Stimulated activated naive CD8-positive, alpha-beta T cell treated with anti-CD3 and anti-CD28 coated beads, Interleukin-15, amount 100 ng/mL, for 72 hours (primary cell): ENCODE measurements at regions not wholly inside any gene's neighbourhood (a gene's known extent, or its start where the extent isn't known, plus 50 kb on each side); places are given as distances from the start of the nearest gene placed in this dataset.

Experiments used
- ATAC-seq: fragments of 150-1000 bp; cut with Tn5 transposase; 2 replicates; pipeline ENCODE4 v1.10.0; 2021; ENCODE audit warnings: mild to moderate bottlenecking, moderate library complexity
- DNase-seq, 2 donors: peaks; one replicate each; pipeline ENCODE4 v3.0.0; 2021 to 2022
- H3K27ac Mint-ChIP-seq, 2 donors: one replicate each; pipeline ENCODE4 v1.8.0; 2022; ENCODE audit warnings: mild to moderate bottlenecking in 2 of 2, mixed read lengths in 2 of 2, moderate library complexity in 2 of 2
- H3K27me3 Mint-ChIP-seq: one replicate; pipeline ENCODE4 v1.8.0; 2022; ENCODE audit warnings: mixed read lengths
- H3K4me1 Mint-ChIP-seq: one replicate; pipeline ENCODE4 v1.8.0; 2022; ENCODE audit warnings: mild to moderate bottlenecking, mixed read lengths
- H3K4me3 Mint-ChIP-seq, 2 donors: one replicate each; pipeline ENCODE4 v1.8.0; 2022; ENCODE audit warnings: mild to moderate bottlenecking in 2 of 2, mixed read lengths in 2 of 2, moderate library complexity in 1 of 2
- H3K9me3 Mint-ChIP-seq, 2 donors: one replicate each; pipeline ENCODE4 v1.8.0; 2022; ENCODE audit warnings: mixed read lengths in 2 of 2

GRCh38 chr4:28621591-28621990 lies 1761.0 kb downstream of the STIM2 start:
- Mint-ChIP-seq H3K4me1 (no peaks in the 10 kb centered on the region), H3K27ac (no peak overlapping the region), H3K9me3 (peaks cover 9 to 17% of the 10 kb centered on the region in 2 donors), H3K4me3 (no peak overlapping the region), H3K27me3 (no peaks in the 10 kb centered on the region)
- no peak for DNase-seq
- no peak for ATAC-seq

GRCh38 chr4:28636971-28637370 lies 1776.3 kb downstream of the STIM2 start:
- peaks cover 0 to 5% of the 10 kb centered on the region in 2 donors for H3K9me3 Mint-ChIP-seq
- DNase-seq (no peak), ATAC-seq (no peak)
- no peak overlapping the region for H3K27ac Mint-ChIP-seq
- no peak overlapping the region for H3K4me3 Mint-ChIP-seq
- H3K4me1 Mint-ChIP-seq = no peaks in the 10 kb centered on the region
- H3K27me3 Mint-ChIP-seq = no peaks in the 10 kb centered on the region

- Mint-ChIP-seq H3K4me3 (no peak overlapping the region), H3K27ac (no peak overlapping the region), H3K4me1 (no peaks in the 10 kb centered on the region), H3K27me3 (no peaks in the 10 kb centered on the region), H3K9me3 (peaks cover 0 to 5% of the 10 kb centered on the region in 2 donors)
- no peak for ATAC-seq
- DNase-seq = no peak
Measured at GRCh38 chr4:28639747-28640146, 1779.1 kb downstream of the STIM2 start.

GRCh38 chr4:28654618-28655017 lies 1794.0 kb downstream of the STIM2 start:
- H3K27ac Mint-ChIP-seq = no peak overlapping the region
- H3K4me3 Mint-ChIP-seq = no peak overlapping the region
- DNase-seq (no peak), ATAC-seq (no peak)
- no peaks in the 10 kb centered on the region for H3K4me1 Mint-ChIP-seq
- peaks cover 9 to 32% of the 10 kb centered on the region in 2 donors for H3K9me3 Mint-ChIP-seq
- H3K27me3 Mint-ChIP-seq = no peaks in the 10 kb centered on the region

GRCh38 chr4:28665306-28665705 lies 1804.7 kb downstream of the STIM2 start:
- no peak for DNase-seq
- no peak for ATAC-seq
- Mint-ChIP-seq H3K9me3 (peaks cover 0 to 12% of the 10 kb centered on the region in 2 donors), H3K4me1 (no peaks in the 10 kb centered on the region), H3K27me3 (no peaks in the 10 kb centered on the region), H3K4me3 (no peak overlapping the region), H3K27ac (no peak overlapping the region)

- ATAC-seq (no peak), DNase-seq (no peak)
- H3K27ac Mint-ChIP-seq = no peak overlapping the region
- H3K4me1 Mint-ChIP-seq = no peaks in the 10 kb centered on the region
- no peak overlapping the region for H3K4me3 Mint-ChIP-seq
- no peaks in the 10 kb centered on the region for H3K27me3 Mint-ChIP-seq
- peaks cover 8 to 10% of the 10 kb centered on the region in 2 donors for H3K9me3 Mint-ChIP-seq
Measured at GRCh38 chr4:28675582-28675981, 1814.9 kb downstream of the STIM2 start.

- no peaks in the 10 kb centered on the region for H3K9me3 Mint-ChIP-seq
- DNase-seq (no peak), ATAC-seq (no peak)
- H3K27me3 Mint-ChIP-seq = no peaks in the 10 kb centered on the region
- no peak overlapping the region for H3K4me3 Mint-ChIP-seq
- H3K27ac Mint-ChIP-seq = no peak overlapping the region
- no peaks in the 10 kb centered on the region for H3K4me1 Mint-ChIP-seq
Measured at GRCh38 chr4:28677808-28678207, 1817.2 kb downstream of the STIM2 start.

GRCh38 chr4:28682847-28683246 lies 1822.2 kb downstream of the STIM2 start:
- DNase-seq (no peak), ATAC-seq (no peak)
- Mint-ChIP-seq H3K27me3 (no peaks in the 10 kb centered on the region), H3K4me3 (no peak overlapping the region), H3K27ac (no peak overlapping the region), H3K9me3 (no peaks in the 10 kb centered on the region), H3K4me1 (no peaks in the 10 kb centered on the region)

- H3K4me1 Mint-ChIP-seq = no peaks in the 10 kb centered on the region
- no peak overlapping the region for H3K27ac Mint-ChIP-seq
- H3K9me3 Mint-ChIP-seq = peaks cover 4 to 5% of the 10 kb centered on the region in 2 donors
- DNase-seq = no peak
- no peak for ATAC-seq
- H3K27me3 Mint-ChIP-seq = no peaks in the 10 kb centered on the region
- no peak overlapping the region for H3K4me3 Mint-ChIP-seq
Measured at GRCh38 chr4:28686618-28687017, 1826.0 kb downstream of the STIM2 start.

GRCh38 chr4:28690890-28691289 lies 1830.2 kb downstream of the STIM2 start:
- Mint-ChIP-seq H3K4me1 (no peaks in the 10 kb centered on the region), H3K4me3 (no peak overlapping the region), H3K27me3 (no peaks in the 10 kb centered on the region), H3K27ac (no peak overlapping the region), H3K9me3 (peaks cover 10 to 12% of the 10 kb centered on the region in 2 donors)
- ATAC-seq = no peak
- no peak for DNase-seq

GRCh38 chr4:28702571-28702970 lies 1841.9 kb downstream of the STIM2 start:
- H3K9me3 Mint-ChIP-seq = peaks cover 0 to 10% of the 10 kb centered on the region in 2 donors
- no peaks in the 10 kb centered on the region for H3K27me3 Mint-ChIP-seq
- no peaks in the 10 kb centered on the region for H3K4me1 Mint-ChIP-seq
- no peak overlapping the region for H3K4me3 Mint-ChIP-seq
- H3K27ac Mint-ChIP-seq = no peak overlapping the region
- DNase-seq (no peak), ATAC-seq (no peak)

- no peaks in the 10 kb centered on the region for H3K27me3 Mint-ChIP-seq
- DNase-seq (no peak), ATAC-seq (no peak)
- no peaks in the 10 kb centered on the region for H3K4me1 Mint-ChIP-seq
- H3K27ac Mint-ChIP-seq = no peak overlapping the region
- no peak overlapping the region for H3K4me3 Mint-ChIP-seq
- H3K9me3 Mint-ChIP-seq = peaks cover 0 to 8% of the 10 kb centered on the region in 2 donors
Measured at GRCh38 chr4:28709891-28710290, 1849.2 kb downstream of the STIM2 start.

- DNase-seq = no peak
- H3K27ac Mint-ChIP-seq = no peak overlapping the region
- no peak for ATAC-seq
- H3K4me3 Mint-ChIP-seq = no peak overlapping the region
- H3K4me1 Mint-ChIP-seq = no peaks in the 10 kb centered on the region
- H3K9me3 Mint-ChIP-seq = peaks cover 7 to 11% of the 10 kb centered on the region in 2 donors
- H3K27me3 Mint-ChIP-seq = no peaks in the 10 kb centered on the region
Measured at GRCh38 chr4:28723371-28723770, 1862.7 kb downstream of the STIM2 start.

- peaks cover 7 to 14% of the 10 kb centered on the region in 2 donors for H3K9me3 Mint-ChIP-seq
- no peaks in the 10 kb centered on the region for H3K27me3 Mint-ChIP-seq
- H3K4me3 Mint-ChIP-seq = no peak overlapping the region
- no peak overlapping the region for H3K27ac Mint-ChIP-seq
- DNase-seq = no peak
- ATAC-seq = no peak
- H3K4me1 Mint-ChIP-seq = no peaks in the 10 kb centered on the region
Measured at GRCh38 chr4:28724239-28724638, 1863.6 kb downstream of the STIM2 start.

- DNase-seq (no peak), ATAC-seq (no peak)
- Mint-ChIP-seq H3K9me3 (peaks cover 7 to 13% of the 10 kb centered on the region in 2 donors), H3K4me1 (no peaks in the 10 kb centered on the region), H3K4me3 (no peak overlapping the region), H3K27ac (no peak overlapping the region), H3K27me3 (no peaks in the 10 kb centered on the region)
Measured at GRCh38 chr4:28730304-28730703, 1869.7 kb downstream of the STIM2 start.

GRCh38 chr4:28744066-28744465 lies 1883.4 kb downstream of the STIM2 start:
- Mint-ChIP-seq H3K27ac (no peak overlapping the region), H3K27me3 (no peaks in the 10 kb centered on the region), H3K4me3 (no peak overlapping the region), H3K4me1 (no peaks in the 10 kb centered on the region), H3K9me3 (peaks cover 0 to 7% of the 10 kb centered on the region in 2 donors)
- ATAC-seq (no peak), DNase-seq (no peak)

GRCh38 chr4:28754376-28754775 lies 1893.7 kb downstream of the STIM2 start:
- no peak for DNase-seq
- Mint-ChIP-seq H3K27me3 (no peaks in the 10 kb centered on the region), H3K27ac (no peak overlapping the region), H3K4me3 (no peak overlapping the region), H3K9me3 (no peaks in the 10 kb centered on the region), H3K4me1 (no peaks in the 10 kb centered on the region)
- ATAC-seq = no peak
